NCI-H524 (cell line): ENCODE measurements at regions not wholly inside any gene's neighbourhood (a gene's known extent, or its start where the extent isn't known, plus 50 kb on each side); places are given as distances from the start of the nearest gene placed in this dataset.
"Not testable (repeated sequence)": the region's sequence is repeated elsewhere in the genome, so short reads cannot be mapped to it uniquely, and the experiment has no call there.

Experiments used
- DNase-seq, 2 experiments: peaks; one replicate each; lab custom pipeline; 2025; lab: John Stamatoyannopoulos, UW

DNA sequence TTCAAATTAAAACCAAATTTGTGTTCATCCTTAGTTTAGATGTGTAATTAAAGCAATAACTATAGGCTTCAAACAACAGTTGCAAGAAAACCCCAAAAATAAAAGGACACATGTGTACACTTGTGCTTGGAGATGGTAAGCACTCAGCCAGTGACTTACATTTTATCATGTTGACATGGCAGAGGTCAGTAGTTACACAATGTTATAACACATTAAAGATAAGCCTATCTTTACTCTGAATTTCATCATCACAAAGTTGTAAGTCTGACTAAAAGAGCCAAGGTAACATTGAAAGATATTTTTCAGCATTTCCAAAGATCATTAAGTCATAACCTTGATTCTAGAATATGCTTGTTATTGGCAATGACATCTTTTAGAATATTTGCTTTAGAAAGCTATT lies 98.5 kb upstream of the PNPLA4 start:
- no peak for DNase-seq

DNA sequence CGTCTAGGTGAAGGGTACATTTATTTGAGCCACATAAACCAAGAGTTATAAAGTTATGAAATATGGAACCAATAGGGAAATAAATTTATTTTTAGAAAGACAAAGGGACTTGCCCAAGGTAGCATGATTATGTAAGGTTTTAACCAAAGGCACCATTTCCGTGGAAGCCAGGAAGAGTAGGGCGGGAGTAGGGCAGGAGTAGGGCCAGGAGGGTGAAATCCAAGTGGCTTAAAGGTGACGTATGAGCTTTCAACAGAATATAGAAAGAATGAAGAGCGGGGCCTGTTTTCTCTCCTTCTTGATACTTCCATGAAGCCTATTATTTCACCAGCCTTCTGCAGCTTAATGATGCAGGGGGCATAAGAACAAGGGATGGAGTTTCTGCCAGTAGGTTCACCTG lies 91.7 kb upstream of the PNPLA4 start:
- no peak for DNase-seq

DNA sequence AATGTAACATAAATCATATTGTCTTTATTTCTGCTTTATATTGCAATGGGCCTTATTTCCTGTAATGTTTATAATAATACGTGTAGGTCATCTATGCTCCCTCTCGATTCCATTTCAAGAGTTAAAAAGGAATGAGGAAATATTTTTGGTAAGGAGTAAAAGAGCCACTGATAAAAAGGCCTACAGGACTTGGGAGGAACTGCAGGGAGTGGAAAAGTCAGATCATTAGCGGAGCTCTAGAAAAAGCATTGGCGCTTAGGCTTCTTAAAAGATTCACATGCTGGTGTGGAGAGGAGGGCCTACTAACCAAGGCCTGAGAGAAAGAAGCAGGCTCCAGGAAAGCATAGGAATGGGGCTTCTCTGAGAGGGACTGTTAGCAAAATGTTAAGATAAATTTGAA lies 82.9 kb upstream of the PNPLA4 start:
- no peak for DNase-seq

DNA sequence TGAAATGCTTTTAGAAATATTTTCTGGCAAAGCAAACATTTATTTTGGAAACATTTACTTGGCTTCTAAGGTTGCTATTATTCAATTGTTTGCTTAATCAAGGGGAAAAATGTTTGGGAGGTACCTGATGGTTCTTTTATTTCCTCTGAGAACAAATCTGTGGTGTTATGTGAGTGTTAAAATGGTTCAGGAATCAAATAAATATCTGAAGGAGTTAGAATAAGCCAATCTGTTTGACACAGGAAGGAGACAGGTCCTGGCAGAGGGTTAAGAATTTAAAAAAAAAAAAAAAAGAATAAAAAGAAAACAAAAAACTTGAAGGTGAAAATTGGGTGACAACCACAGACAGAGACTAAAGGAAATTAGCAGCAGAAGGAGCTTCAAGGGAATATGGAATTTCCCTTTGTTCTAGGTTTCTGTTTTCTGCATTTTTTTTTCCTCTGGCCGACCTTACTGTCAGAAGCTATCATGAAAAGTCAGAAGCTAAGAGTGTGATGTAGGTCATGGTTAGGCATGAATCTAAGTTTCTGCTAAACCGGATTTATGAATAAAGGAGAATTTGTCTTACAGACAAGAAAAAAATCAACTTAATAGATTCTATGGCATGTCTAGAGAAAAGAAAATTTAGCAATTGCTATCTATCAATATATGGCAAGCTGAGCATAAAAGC lies 78.6 kb upstream of the PNPLA4 start:
- DNase-seq, result no peak

DNA sequence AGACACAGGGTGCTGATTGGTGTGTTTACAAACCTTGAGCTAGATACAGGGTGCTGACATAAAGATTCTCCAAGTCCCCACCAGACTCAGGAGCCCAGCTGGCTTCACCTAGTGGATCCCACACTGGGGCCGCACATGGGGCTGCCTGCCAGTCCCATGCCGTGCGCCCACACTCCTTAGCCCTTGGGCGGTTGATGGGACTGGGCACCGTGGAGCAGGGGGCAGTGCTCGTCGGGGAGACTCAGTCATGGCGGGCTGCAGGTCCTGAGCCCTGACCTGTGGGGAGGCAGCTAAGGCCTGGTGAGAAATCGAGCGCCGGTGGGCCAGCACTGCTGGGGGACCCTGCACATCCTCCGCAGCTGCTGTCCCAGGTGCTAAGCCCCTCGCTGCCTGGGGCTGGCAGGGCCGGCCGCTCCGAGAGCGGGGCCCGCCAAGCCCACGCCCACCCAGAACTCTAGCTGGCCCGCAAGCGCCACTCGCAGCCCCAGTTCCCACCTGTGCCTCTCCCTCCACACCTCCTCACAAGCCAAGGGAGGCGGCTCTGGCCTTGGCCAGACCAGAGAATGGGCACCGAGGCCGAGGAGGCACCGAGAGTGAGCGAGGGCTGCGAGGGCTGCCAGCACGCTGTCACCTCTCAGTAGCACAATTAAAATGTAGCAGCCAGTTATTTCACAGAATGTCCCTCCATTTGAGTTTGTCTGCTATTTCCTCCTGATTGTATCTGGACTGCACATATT lies 76.1 kb upstream of the PNPLA4 start:
- DNase-seq, result no peak

DNA sequence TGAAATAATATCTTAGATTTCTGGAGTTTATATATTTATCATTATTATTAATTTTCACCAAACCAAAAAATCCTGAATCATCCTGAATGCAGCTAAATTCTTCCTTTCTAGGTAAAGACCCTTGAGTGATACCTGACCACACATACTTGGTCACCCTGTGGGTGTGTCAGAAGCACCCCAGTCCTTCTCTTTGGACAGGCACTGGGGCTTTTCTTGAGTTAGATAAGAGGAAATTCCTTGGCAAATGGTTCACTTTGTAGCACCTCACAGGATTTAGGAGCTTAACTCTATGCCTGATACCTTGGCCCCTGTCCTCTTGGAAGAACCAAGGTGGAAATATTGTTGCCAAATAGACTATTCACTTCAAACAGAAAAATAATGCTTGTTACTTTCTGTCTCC lies 69.6 kb upstream of the PNPLA4 start:
- DNase-seq, result no peak

DNA sequence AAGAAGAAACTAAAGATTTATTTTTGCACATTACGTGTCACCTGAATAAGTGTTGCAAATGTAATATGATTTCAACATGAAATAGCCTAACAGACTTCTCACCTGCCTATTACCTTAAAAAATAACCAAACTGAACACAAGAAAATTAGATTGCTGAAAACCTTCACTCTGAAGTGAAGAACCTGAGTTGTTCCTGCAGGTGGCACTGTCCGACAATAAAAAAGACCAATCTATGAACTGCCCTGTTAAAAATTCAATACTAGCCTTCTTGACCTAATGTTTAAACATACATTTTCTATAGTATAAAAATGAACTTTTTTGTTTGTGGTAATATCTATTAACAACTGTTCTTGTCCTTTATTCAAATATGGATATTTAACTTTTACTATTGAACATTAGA lies 69.2 kb upstream of the PNPLA4 start:
- DNase-seq, result peak; percentile 5 to 57

DNA sequence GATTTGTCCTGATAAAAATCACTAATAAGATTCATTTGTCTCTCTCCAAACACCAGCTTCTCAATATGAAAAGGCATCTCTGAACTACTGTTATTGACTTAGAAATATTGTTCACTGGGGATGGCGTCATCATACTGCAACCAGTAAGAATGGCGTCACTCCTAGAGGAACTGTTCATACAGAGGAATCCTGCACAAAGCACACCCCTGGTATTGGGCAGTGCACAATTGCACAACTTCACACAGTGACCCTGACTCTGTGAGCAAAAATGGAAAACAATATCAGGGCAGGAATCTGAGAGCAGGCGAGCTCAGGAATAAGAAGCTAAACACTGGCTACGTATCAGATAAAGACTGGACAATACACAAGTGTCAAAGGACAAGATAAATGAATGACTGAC lies 66.7 kb upstream of the PNPLA4 start:
- no peak for DNase-seq

DNA sequence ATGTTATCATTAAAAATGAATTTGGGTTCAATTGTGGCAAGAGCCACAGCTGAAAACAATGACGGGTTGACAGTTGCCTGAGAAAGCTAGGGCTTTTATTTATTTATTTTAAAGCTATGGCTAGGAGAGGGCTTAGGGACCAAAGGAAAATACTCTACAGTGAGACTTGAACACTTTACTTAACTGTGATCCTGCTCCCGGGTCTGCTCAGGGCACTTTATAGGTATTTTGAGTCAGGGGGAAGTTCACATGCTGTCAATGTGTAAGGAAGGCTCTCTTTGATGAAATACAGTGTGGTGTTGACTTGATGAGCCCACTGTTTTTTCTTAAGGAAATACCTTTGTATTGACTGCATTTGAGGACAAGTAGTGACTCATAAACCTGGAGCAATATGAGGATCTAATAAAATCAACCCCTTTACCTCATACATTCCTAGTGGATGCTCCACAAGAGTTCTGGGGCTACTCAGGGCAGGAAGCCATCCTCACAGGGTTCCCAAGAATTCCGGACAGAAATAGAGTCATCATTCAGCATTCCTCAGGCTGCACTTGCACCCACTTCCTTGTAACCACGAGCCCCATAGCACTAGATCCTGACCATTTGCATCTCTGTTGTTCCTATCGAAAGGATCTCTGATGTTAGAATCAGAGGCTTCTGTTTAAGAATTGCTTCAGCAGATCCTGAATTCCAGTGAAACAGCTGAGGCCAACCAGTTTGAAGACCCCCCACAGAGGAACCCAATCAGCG lies 61.0 kb upstream of the PNPLA4 start:
- not testable (repeated sequence) for DNase-seq

DNA sequence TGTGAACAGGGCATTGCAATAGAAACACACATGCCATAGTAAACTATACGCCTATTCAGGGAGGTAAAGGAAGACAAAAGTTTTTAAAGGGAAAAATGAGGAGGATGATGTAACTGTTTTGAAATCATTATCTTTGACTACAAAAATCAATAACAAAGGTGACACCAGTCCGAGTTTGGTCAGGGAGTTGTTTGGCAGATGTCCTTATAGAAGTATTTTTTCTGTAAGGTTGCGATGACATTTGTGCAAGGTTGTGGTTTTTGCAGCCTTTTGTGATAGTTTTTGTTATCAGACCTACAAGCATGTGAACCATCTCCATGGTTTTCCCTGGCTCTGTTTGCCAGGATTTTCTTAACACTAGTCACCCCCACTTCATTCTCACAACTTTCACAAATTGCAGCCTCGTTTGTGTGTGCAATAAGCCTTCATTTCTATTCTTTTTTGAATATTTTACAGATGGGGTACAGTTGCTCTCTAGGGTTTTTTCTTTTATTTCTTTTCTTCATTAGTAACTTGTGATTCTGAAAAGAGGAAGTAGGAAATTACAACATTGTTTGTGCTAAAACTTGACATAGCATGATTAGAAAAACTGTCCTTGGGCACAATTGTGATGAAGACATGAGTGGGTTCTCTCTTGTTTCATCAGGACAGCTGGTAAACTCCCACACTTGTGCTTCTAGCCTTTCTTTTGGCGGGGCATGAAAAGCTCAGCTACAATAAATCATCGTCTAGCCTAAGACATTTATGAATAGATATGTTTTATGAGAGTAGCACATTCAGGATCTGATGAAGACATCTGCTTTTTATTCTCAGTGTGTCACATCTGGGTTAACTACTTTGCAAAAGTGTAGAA lies 60.2 kb upstream of the PNPLA4 start:
- DNase-seq, result no peak

DNA sequence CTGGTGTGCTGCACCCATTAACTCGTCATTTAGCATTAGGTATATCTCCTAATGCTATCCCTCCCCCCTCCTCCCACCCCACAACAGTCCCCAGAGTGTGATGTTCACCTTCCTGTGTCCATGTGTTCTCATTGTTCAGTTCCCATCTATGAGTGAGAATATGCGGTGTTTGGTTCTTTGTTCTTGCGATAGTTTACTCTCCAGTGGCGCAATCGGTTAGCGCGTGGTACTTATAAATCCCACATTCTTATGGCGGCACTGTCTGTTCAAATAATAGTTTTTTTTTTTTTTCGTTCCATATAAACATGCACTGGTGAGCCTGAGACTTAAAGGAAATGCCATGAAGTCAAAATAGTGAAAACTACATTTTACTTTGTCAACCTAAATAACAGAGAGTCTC lies 59.5 kb upstream of the PNPLA4 start:
- DNase-seq, result not testable (repeated sequence)

DNA sequence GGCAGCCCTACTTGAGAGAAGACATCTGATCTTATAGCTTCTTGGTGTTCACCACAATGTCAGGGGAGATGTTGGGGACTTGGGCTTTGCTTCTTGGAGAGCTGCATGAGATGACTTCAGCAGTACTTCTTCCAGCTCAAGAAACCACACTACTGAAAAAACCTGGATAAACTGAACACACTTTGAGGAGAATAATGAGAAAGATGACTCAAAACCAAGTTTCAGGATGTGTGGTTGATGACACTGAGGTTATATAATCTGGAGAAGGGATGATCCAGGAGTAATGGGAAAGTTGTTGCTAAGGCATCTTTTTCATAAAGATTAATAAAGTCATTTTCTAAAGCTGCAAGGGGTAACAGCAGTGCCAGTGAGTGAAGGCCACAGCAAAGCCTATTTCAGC lies 58.4 kb upstream of the PNPLA4 start:
- no peak for DNase-seq

DNA sequence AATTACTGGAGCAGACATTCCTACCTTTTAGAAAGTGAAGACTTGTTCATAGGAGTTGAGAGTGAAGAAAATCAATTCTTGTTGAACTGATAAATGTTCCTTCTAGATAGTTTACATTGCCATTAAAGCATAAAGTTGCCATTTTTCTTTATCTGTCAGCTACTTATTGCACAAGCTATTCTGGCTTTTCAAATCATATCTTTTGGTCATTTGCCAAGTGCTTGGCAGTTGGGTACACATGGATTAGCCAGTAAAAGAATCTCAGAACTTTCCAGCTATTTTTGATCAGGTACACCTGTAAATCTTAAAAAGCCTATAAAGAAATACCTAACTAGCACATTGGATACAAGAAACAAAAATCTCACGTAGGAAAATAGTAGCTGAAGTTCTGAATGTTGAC lies 56.4 kb upstream of the PNPLA4 start:
- no peak for DNase-seq
